GM21526 (cell line): ENCODE measurements at regions not wholly inside any gene's neighbourhood (a gene's known extent, or its start where the extent isn't known, plus 50 kb on each side); places are given as distances from the start of the nearest gene placed in this dataset.

ENCODE experiments used
- ATAC-seq: cut with Tn5 transposase; IDR thresholded peaks from one replicate; pipeline ENCODE4 v1.9.1; 2021; ENCODE audit warnings: moderate library complexity; ENCODE audit not compliant: unreplicated experiment, low FRiP score

GRCh38 chr3:107970993-107971580 is 119.7 kb downstream of the CD47 start:
- no peak for ATAC-seq

DNA sequence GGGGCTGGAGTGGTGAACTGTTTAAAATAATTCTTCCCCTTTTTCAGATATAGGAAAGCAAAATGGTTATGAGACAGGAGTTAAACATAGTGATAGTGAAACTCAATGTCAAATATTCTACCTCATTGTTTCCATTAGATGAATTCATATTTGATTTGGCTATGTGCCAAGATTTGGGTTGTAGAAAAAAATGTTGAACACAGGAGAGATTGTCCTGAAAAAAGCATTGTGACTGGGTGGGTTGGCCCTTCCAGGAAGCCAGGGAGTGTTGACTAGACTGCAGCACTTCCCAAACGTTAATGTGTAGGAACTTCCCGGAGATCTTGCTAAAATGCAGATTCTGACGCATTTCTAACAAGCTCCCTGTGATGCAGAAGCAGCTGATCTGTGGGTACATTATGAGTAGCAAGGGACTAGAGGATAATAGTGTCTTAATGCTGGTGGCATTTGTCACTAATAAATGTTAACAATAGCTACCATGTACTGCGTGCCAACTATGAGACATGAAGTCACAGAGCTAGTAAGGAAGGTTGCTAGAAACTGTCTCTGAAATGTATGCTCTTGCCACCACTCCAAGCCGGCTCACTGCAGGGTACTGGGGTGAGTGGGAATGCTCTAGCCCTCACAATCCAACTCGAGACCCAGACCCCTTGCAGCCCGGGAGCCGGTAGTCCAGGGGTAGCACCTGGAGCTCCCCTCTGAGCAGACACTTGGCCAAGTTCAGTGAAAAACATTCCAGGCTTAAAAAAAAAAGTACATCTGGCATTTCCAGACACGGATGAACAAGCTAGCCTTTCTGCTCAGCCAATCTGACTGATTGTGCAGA is 120.6 kb downstream of the CD47 start:
- no peak for ATAC-seq

DNA sequence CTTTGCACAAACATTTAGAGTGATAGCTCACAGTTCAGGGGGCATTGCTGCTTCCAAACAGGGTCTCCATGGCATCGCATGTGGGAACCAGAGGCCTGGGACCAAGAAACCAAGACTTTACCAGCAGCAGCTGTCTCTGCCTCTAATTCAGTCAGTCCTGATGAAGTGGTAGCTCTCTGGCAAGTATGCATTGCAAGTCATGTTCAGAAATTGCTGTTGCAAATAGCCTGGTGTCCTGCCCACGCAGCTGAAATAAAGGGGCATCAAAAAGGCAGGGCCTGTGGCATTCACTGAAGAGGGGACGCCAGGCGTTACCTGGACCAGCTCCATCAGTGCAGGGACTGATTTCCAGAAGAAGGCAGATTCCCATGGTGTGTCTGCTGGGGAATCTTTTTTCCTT is 121.3 kb downstream of the CD47 start:
- ATAC-seq = no peak

- no peak for ATAC-seq
Observed at GRCh38 chr3:107966276-107966675, 124.6 kb downstream of the CD47 start.

DNA sequence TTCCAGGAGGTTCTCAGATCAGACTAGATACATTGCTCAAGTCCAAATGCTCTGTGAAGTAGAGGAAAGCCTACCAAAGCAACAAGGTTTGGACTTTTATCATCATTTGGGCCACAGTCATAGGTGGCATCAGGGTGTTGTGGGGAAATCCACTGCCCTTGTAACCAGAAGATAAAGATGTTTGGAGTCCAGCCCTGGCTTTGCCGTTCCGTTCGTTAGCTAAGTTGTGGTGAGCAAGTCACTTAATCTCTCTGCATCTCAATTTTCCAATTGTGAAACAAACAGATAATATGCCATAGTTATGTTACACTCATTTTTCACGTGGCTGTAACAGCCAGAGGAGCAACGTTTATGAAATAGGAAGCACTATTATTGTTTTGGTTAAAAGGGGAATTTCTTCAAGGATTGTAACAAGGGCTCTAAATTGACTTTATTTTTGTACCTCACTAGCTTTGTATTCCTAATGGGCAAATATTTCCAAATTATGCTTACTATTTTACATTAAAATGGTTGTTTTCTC is 125.6 kb downstream of the CD47 start:
- no peak for ATAC-seq

DNA sequence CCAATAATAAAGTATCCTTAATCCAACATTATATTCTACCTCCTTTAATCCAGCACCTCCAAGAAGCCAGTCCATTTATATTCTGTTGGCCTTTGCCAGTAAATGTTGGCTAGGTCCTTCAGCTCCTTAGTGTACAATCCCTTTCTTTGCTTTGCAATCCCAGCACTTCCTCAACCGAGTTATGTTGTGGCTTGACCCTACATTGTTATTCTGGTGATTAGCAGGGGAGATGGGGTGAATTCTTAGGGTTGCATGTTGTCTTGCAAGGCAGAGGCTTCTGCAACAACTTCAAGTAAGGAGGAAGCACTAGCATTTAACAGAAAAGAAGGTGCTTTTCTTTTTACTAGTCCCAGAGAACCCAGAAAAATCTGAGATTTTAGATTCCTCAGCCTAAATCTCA is 127.2 kb downstream of the CD47 start:
- no peak for ATAC-seq

- ATAC-seq = no peak
Observed at GRCh38 chr3:107962946-107963345, 127.9 kb downstream of the CD47 start.

DNA sequence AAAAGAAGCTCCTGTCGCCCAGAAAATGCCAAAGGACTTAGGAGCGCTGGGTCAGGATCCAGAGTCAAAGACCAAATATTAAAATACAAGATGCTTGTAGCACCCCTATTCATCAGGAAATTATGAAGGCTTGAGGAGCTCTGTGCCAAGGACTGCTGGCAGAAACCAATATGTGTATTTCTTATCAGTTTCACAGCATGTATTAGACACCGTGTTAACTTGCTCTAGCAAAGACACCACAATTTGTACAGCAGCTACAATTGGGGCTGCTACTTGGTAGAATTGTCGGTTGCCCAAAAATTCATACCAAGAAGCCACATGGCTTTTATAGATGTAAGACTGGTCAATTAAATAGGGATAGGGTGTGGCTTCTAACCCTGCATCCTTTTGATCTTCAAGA is 128.8 kb downstream of the CD47 start:
- no peak for ATAC-seq

GRCh38 chr3:107959550-107960154 is 131.2 kb downstream of the CD47 start:
- ATAC-seq = no peak

DNA sequence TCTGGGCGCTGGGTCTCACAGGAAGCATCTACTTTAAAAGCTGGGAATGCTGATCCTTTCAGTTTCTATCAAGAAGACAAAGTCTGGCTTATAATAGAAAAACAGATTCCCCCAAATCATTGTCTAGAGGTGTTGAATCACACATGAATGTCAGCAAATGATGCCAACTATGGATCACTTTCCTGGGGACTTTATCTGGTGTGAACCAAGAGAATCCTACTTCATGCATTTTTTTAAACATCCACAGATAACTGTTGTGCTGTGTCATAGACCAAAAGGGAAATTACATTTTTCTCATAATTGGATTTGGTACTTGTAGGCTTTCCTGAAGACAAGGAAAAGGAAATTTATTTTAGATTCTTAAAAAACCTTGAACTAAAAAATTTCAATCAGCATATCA is 132.7 kb downstream of the CD47 start:
- ATAC-seq = no peak

GRCh38 chr3:107956991-107957900 is 133.6 kb downstream of the CD47 start:
- ATAC-seq = no peak

GRCh38 chr3:107954845-107955244 is 136.0 kb downstream of the CD47 start:
- ATAC-seq = no peak

- ATAC-seq = no peak
Observed at GRCh38 chr3:107953722-107954121, 137.1 kb downstream of the CD47 start.

GRCh38 chr3:107951126-107951525 is 139.7 kb downstream of the CD47 start:
- ATAC-seq = no peak

- ATAC-seq = no peak
Observed at GRCh38 chr3:107950417-107950816, 140.4 kb downstream of the CD47 start.

GRCh38 chr3:107949394-107949970 is 141.3 kb downstream of the CD47 start:
- ATAC-seq = no peak

DNA sequence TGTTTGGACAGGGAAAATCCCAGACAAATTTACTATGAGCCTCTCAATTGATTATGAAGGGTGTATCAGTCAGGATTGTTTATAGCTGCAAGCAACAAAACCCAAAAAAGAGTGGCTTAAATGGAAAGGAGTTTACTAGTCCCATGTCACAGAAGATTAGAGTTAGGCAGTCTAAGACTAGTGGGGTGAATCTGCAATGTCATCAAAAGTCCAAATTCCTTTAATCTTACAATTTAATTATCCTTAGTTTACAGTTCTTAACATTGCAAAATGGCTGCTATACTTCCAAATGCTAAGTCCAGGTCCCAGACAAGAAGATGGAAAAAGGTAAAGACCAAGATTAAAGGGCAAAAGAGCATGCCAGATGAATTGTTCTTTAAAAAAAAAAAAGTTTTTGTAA is 143.6 kb downstream of the CD47 start:
- no peak for ATAC-seq

DNA sequence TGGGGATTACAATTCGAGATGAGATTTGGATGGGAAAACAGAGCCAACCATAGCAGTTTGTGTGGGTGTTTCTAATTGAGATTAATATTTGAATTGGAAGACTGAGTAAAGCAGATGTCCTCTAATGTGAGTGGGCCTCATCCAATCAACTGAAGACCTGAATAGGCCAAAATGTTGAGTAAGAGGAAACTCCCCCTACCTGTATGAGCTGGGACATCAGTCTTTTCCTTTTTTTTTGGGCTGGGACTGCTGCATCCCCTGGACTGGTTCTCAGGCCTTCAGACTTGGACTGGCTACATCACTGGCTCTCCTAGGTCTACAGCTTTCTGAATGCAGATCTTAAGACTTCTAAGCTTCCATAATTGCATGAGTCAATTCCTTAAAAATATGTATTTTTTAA is 144.1 kb downstream of the CD47 start:
- no peak for ATAC-seq

- ATAC-seq = no peak
Observed at GRCh38 chr3:107945417-107946094, 145.3 kb downstream of the CD47 start.
